Fibroblast of the aortic adventitia (primary cell): ENCODE measurements at regions not wholly inside any gene's neighbourhood (a gene's known extent, or its start where the extent isn't known, plus 50 kb on each side); places are given as distances from the start of the nearest gene placed in this dataset.

ENCODE experiments used
- DNase-seq: peaks from one replicate; pipeline ENCODE4 v3.0.0-alpha.2; 2010; ENCODE audit warnings: low read depth
- H3K4me3 ChIP-seq: 2 replicates; pipeline ENCODE4 v1.5.1; 2011; ENCODE audit warnings: low read depth, mild to moderate bottlenecking, control low read depth, low read length, moderate library complexity
- CTCF ChIP-seq: IDR thresholded peaks from 2 replicates; pipeline ENCODE4 v1.5.1; 2011; ENCODE audit warnings: mild to moderate bottlenecking, low read length, control low read depth, inconsistent platforms; ENCODE audit not compliant: insufficient read depth

DNA sequence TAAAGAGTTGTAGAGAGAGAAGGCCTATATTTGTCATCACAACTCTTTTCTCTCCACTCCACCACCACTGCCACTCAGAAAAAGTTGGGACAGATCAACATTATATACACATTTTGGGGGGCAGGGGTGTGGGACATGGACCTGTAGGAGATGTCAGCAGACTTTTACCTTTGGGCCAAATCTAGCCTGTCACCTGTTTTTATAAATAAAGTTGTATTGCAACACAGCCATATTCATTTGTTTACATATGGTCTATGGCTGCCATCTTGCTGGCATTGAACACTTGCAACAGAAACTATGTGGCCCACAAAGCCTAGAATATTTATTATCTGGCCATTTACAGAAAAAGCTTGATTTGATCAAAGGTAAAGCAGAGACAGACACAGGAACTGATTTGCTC, 250.7 kb downstream of the BTG1 start:
- H3K4me3 ChIP-seq = no peak overlapping the region
- DNase-seq = no peak
- no peak for TF ChIP-seq CTCF

DNA sequence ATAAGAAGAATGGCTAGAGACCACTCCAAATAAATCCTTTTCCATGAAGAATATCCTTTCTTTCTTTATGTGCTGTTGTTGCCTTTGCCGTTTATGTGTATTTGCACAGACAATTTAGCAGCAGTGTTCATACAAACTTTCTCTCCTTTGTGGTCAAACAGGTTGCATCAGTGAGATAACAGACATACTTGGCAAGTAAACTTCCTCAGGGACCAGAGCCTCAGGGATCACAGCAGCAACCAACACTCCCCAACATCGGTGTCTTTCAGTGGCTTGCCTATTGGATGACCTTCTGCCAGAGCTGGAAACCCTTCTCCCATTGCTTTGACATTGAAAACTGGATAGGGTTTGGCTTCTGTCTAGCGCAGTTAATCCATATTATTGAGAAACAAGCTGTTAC, 252.2 kb downstream of the BTG1 start:
- no peak overlapping the region for H3K4me3 ChIP-seq
- DNase-seq = no peak
- TF ChIP-seq CTCF = no peak

DNA sequence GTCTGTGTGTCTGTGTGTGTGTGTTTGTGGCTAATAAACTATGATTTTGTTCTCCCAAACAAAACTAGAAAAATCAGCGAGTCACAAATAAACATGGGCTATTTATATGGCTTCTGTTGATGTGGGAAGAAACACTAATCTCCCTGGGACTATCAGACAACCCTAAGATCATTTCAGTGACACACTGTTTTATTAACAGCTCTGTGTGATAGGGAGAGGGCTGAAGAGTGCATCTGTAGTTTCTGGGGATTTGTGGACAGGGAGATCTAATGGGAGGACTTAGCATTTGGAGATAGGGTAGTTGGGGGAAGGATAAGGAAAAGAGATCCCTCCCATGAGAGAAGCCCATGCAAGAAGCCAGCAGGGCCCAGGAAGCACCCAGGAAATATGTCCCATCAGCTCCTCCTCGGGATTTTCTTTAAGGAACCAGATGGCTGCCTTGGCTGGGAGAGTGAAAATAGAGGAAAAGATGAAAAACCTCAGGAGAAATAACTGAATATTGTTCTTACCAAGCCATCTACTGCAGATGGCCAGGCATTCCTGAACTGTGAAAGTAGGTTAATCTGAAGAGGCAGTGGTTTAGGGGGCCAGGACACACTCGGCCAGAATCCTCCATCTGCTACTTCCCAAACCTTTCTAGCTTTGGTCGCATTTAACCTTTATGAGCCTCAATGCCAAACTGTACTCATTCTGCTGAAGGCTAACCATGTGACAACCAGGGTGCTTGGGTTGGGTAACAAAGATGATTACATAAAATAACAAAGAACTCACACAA, 253.4 kb downstream of the BTG1 start:
- no peak overlapping the region for H3K4me3 ChIP-seq
- DNase-seq = no peak
- TF ChIP-seq CTCF = no peak

- DNase-seq = peak; percentile 47
- TF ChIP-seq CTCF = no peak
- no peak overlapping the region for H3K4me3 ChIP-seq
Measured at GRCh38 chr12:91890742-91891141, 254.9 kb downstream of the BTG1 start.

DNA sequence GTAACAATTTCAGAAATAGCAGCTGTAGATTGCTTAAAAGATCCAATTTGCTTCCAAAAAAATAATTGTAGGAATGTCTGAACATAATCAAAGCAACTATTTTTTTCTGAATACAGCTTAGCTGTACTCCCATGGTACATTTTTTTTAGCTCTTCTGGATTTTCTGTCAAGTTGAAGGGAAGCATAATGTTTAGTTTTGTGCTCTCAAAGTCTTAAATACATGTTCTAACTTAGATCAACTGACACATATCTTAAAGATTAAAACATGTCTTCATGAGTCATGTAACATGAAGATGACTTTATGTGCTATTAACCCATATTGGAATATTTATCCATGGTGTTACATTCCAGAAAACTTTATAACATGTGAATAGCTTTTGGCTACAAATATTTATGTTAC, 255.7 kb downstream of the BTG1 start:
- no peak for DNase-seq
- TF ChIP-seq CTCF = no peak
- no peak overlapping the region for H3K4me3 ChIP-seq

- H3K4me3 ChIP-seq = no peak overlapping the region
- TF ChIP-seq CTCF = no peak
- no peak for DNase-seq
Measured at GRCh38 chr12:91889059-91889458, 256.6 kb downstream of the BTG1 start.

DNA sequence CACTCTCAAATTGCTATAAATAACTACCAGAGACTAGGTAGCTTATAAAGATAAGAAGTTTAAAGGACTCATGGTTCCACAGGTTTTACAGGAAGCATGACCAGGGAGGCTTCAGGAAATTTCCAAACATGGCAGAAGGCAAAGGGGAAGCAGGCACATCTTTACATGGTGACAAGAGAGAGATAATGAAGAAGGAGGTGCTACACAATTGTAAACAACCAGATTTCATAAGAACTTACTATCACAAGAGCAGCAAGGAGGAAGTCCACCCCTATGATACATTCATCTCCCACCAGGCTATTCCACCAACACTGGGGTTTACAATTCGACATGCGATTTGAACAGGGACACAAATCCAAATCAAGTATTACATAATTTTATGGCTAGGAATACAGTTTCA, 257.7 kb downstream of the BTG1 start:
- no peak for DNase-seq
- TF ChIP-seq CTCF = no peak
- no peak overlapping the region for H3K4me3 ChIP-seq
